ENCODE measurements at regions not wholly inside any gene's neighbourhood (a gene's known extent, or its start where the extent isn't known, plus 50 kb on each side); places are given as distances from the start of the nearest gene placed in this dataset.

DNA sequence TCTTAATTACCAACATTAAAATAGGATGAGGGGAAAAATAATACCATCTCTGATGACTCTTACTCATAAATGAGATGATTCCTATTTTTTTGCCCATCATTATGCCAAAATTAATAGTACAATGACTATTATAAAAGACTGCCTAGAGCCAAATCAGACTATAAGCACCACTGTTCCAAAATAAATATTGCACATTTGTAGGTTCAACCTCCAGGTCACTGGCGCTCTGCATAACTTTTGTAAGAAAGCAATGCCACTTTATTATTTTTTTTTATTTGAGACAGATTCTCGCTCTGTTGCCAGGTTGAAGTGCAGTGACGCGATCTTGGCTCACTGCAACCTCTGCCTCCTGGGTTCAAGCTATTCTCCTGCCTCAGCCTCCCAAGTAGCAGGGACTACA is 142.5 kb upstream of the SP8 start:
- TF ChIP-seq CTCF (IDR thresholded peaks at IDR 0.05; ENCODE audit: low read length) (no peak), EZH2 (optimal IDR thresholded peaks at IDR 0.05; ENCODE audit: low read depth, low read length) (no peak), EZH2phosphoT487 (IDR thresholded peaks at IDR 0.05; ENCODE audit: low read length) (no peak)

Measured in MM.1S (cell line).